ENCODE measurements at regions not wholly inside any gene's neighbourhood (a gene's known extent, or its start where the extent isn't known, plus 50 kb on each side); places are given as distances from the start of the nearest gene placed in this dataset.

- TF ChIP-seq RAD21 (IDR thresholded peaks at IDR 0.05; ENCODE audit: low read depth) (no peak), POLR2A (IDR thresholded peaks at IDR 0.05; ENCODE audit: borderline replicate concordance, extremely low read depth, insufficient read depth, insufficient read length) (no peak), CTCF (IDR thresholded peaks at IDR 0.05 in 2 of 3, conservative IDR thresholded peaks at IDR 0.05 in 1 of 3; ENCODE audit: borderline replicate concordance in 1 of 3, insufficient read depth in 1 of 3, low read depth in 2 of 3, low read length in 2 of 3) (no peak), POLR2AphosphoS5 (IDR thresholded peaks at IDR 0.05; ENCODE audit: low read depth, low read length) (no peak), ZFX (IDR thresholded peaks at IDR 0.05) (no peak)
Measured at GRCh38 chr22:48047722-48048500, 1285.5 kb downstream of the TBC1D22A start.
